CD4-positive, alpha-beta T cell (primary cell): ENCODE measurements at regions not wholly inside any gene's neighbourhood (a gene's known extent, or its start where the extent isn't known, plus 50 kb on each side); places are given as distances from the start of the nearest gene placed in this dataset.

ENCODE experiments used
- ATAC-seq: fragments of 200-7000 bp; cut with Tn5 transposase; one replicate; pipeline ENCODE4 v1.10.0; 2022; ENCODE audit warnings: mild to moderate bottlenecking; ENCODE audit not compliant: poor library complexity
- CTCF ChIA-PET: fragments of 350-600 bp; sonication (Branson Sonifier 250); formaldehyde crosslinking; loops from one replicate; lab custom pipeline; 2021; ENCODE audit warnings: antibody characterized with exemption, inconsistent platforms; lab: Charles Lee
- POLR2A ChIA-PET: fragments of 350-600 bp; sonication (Branson Sonifier 250); formaldehyde crosslinking; loops from one replicate; lab custom pipeline; 2021; ENCODE audit warnings: antibody characterized with exemption, inconsistent platforms; lab: Charles Lee
- DNase-seq, 14 experiments: peaks; one replicate each; pipeline ENCODE4 v3.0.0-alpha.2; 2013 to 2020; ENCODE audit warnings: mixed read lengths in 2 of 14
- H3K27ac ChIP-seq, 2 donors: one replicate each; pipeline versions ENCODE4 v1.5.1 to v1.7.0; 2013; ENCODE audit warnings: low read length in 2 of 2, low read depth in 1 of 2, mild to moderate bottlenecking in 1 of 2
- H3K27me3 ChIP-seq, 2 experiments: 1 replicate in 1 of 2; 2 replicates in 1 of 2; pipeline versions ENCODE4 v1.6.1 to v1.7.0; 2013; ENCODE audit warnings: low read length in 2 of 2, control low read depth in 1 of 2, mild to moderate bottlenecking in 1 of 2, moderate library complexity in 1 of 2; ENCODE audit not compliant: insufficient read depth in 2 of 2, control insufficient read depth in 1 of 2
- H3K36me3 ChIP-seq: one replicate; pipeline ENCODE4 v1.6.1; 2013; ENCODE audit warnings: low read length, control low read depth; ENCODE audit not compliant: insufficient read depth
- H3K4me1 ChIP-seq: one replicate; pipeline ENCODE4 v1.6.1; 2013; ENCODE audit warnings: low read length, control low read depth; ENCODE audit not compliant: insufficient read depth
- H3K4me3 ChIP-seq: one replicate; pipeline ENCODE4 v1.5.1; 2013; ENCODE audit warnings: mild to moderate bottlenecking, low read length, moderate library complexity
- H3K9me3 ChIP-seq, 2 experiments: 1 replicate in 1 of 2; 2 replicates in 1 of 2; pipeline versions ENCODE4 v1.6.1 to v1.7.0; 2013; ENCODE audit warnings: low read length in 2 of 2, mild to moderate bottlenecking in 2 of 2, control low read depth in 1 of 2, moderate library complexity in 1 of 2; ENCODE audit not compliant: control insufficient read depth in 1 of 2, insufficient read depth in 1 of 2
- H3K27ac Mint-ChIP-seq: one replicate; pipeline ENCODE4 v1.8.0; 2020; ENCODE audit warnings: mixed read lengths
- H3K27me3 Mint-ChIP-seq: one replicate; pipeline ENCODE4 v1.8.0; 2021; ENCODE audit warnings: mixed read lengths
- H3K36me3 Mint-ChIP-seq: one replicate; pipeline ENCODE4 v1.8.0; 2021; ENCODE audit warnings: low read depth, mixed read lengths
- H3K4me1 Mint-ChIP-seq: one replicate; pipeline ENCODE4 v1.8.0; 2021; ENCODE audit warnings: low read depth, mixed read lengths
- H3K4me3 Mint-ChIP-seq: one replicate; pipeline ENCODE4 v1.8.0; 2020; ENCODE audit warnings: mild to moderate bottlenecking, mixed read lengths
- H3K9me3 Mint-ChIP-seq: one replicate; pipeline ENCODE4 v1.8.0; 2020; ENCODE audit warnings: mixed read lengths
- intact Hi-C, 2 experiments: fragments of 100-400 bp; cut with DNase I in 1 of 2; cut with micrococcal nuclease in 1 of 2; formaldehyde crosslinking; loops; one replicate each; pipeline versions ENCODE4 v1.15.1 to v1.9.0; 2023 to 2025; cut with DNase I, micrococcal nuclease
- TF ChIP-seq, protein P1 (sequence below): fragments of 200-600 bp; IDR thresholded peaks from one replicate; pipeline ENCODE4 v1.8.0; 2022; ENCODE audit warnings: antibody characterized with exemption, mild to moderate bottlenecking

GRCh38 chr5:53339962-53340540, 140.4 kb upstream of the FST start:
- Mint-ChIP-seq H3K27ac (no peak overlapping the region), H3K4me1 (no peaks in the 10 kb centered on the region), H3K27me3 (peaks cover 5% of the 10 kb centered on the region), H3K36me3 (no peaks in the 10 kb centered on the region), H3K4me3 (no peak overlapping the region), H3K9me3 (peaks cover 3% of the 10 kb centered on the region)
- TF ChIP-seq, protein P1, sequence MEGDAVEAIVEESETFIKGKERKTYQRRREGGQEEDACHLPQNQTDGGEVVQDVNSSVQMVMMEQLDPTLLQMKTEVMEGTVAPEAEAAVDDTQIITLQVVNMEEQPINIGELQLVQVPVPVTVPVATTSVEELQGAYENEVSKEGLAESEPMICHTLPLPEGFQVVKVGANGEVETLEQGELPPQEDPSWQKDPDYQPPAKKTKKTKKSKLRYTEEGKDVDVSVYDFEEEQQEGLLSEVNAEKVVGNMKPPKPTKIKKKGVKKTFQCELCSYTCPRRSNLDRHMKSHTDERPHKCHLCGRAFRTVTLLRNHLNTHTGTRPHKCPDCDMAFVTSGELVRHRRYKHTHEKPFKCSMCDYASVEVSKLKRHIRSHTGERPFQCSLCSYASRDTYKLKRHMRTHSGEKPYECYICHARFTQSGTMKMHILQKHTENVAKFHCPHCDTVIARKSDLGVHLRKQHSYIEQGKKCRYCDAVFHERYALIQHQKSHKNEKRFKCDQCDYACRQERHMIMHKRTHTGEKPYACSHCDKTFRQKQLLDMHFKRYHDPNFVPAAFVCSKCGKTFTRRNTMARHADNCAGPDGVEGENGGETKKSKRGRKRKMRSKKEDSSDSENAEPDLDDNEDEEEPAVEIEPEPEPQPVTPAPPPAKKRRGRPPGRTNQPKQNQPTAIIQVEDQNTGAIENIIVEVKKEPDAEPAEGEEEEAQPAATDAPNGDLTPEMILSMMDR: no peak
- POLR2A ChIA-PET: no interaction called here
- no peaks in the 10 kb centered on the region for H3K27me3 ChIP-seq
- no peaks in the 10 kb centered on the region for H3K36me3 ChIP-seq
- H3K27ac ChIP-seq: no peak overlapping the region
- intact Hi-C loops: no loop called here
- ATAC-seq (no peak), DNase-seq (no peak)
- CTCF ChIA-PET: no interaction called here
- no peaks in the 10 kb centered on the region for H3K4me1 ChIP-seq
- H3K9me3 ChIP-seq: peaks cover 0 to 3% of the 10 kb centered on the region in 2 experiments
- H3K4me3 ChIP-seq: no peak overlapping the region

DNA sequence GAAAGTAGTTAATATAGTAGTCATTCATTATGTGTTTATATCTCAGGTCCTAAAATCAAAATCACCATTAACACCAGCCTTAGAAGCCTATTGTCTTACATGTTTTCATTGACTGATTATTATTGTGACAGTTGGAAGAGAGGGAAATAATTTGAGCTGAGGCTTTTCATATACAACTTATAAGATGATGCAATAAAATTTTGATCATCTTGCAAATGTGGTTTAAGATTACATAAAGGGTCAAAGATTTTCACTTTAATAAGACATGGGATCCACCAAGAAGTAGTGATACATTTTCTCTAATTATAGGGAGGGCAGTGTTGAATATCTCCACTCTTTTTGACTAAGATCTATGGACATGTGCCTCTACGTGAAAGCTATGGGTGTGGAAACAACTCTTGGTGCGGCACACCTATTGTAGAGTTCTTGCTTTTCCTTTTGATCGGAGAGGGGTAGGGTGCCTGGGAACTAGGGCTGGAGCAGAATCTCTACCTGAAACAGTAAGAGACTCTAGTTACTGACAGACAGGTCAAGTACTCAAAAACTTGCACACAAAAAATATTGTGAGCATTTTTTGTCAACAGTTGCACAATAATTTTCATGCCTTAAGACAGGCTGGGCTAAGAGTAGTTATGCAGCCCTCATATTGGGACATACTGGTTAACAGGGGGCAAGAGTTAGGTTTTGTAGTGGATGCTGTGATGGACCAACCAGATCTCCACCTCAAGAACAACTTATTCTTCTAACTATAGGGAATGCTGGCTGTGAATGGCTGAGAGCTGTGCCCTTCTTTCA, 139.3 kb upstream of the FST start:
- CTCF ChIA-PET: no interaction called here
- Histone ChIP-seq H3K4me3 (no peak overlapping the region), H3K36me3 (no peaks in the 10 kb centered on the region), H3K4me1 (no peaks in the 10 kb centered on the region), H3K9me3 (peaks cover 0 to 3% of the 10 kb centered on the region in 2 experiments), H3K27me3 (no peaks in the 10 kb centered on the region), H3K27ac (no peak overlapping the region)
- Mint-ChIP-seq H3K27me3 (peaks cover 4% of the 10 kb centered on the region), H3K4me3 (no peak overlapping the region), H3K27ac (no peak overlapping the region), H3K36me3 (no peaks in the 10 kb centered on the region), H3K9me3 (peaks cover 3% of the 10 kb centered on the region), H3K4me1 (no peaks in the 10 kb centered on the region)
- DNase-seq: no peak
- TF ChIP-seq, protein P1: no peak
- POLR2A ChIA-PET: no interaction called here
- ATAC-seq: no peak
- intact Hi-C loops: no loop called here

DNA sequence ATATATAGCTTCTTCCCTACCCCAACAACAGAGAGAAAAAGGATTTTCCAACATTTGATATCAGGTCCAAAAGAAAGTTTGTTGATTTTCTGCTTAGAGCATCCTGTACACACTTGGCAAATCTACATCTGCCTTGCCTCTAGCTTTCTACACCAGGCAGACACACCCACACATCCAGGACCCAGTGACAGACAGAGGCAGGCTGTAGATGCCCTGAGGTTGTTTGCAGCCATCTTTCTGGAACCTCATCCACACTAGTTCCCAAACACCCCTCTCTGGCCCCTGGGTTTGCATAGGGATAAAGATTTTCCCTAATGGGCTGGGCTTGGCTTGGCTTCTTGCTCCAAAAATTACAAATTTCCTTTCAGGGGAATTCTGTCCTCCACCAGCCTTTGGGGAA, 138.2 kb upstream of the FST start:
- H3K4me1 Mint-ChIP-seq: no peaks in the 10 kb centered on the region
- CTCF ChIA-PET: no interaction called here
- peaks cover 0 to 3% of the 10 kb centered on the region in 2 experiments for H3K9me3 ChIP-seq
- TF ChIP-seq, protein P1: no peak
- H3K9me3 Mint-ChIP-seq: peaks cover 3% of the 10 kb centered on the region
- no peaks in the 10 kb centered on the region for H3K36me3 ChIP-seq
- intact Hi-C loops: no loop called here
- H3K4me3 ChIP-seq: no peak overlapping the region
- H3K4me3 Mint-ChIP-seq: no peak overlapping the region
- no peak for ATAC-seq
- H3K4me1 ChIP-seq: no peaks in the 10 kb centered on the region
- no peak overlapping the region for H3K27ac Mint-ChIP-seq
- no peaks in the 10 kb centered on the region for H3K36me3 Mint-ChIP-seq
- DNase-seq: no peak
- no peak overlapping the region for H3K27ac ChIP-seq
- POLR2A ChIA-PET: no interaction called here
- no peaks in the 10 kb centered on the region for H3K27me3 ChIP-seq
- H3K27me3 Mint-ChIP-seq: peaks cover 6% of the 10 kb centered on the region
